GM12865 (cell line): ENCODE measurements at regions not wholly inside any gene's neighbourhood (a gene's known extent, or its start where the extent isn't known, plus 50 kb on each side); places are given as distances from the start of the nearest gene placed in this dataset.

ENCODE experiments used
- DNase-seq: peaks from one replicate; pipeline ENCODE4 v3.0.0; 2010; ENCODE audit warnings: low read depth
- H3K4me3 ChIP-seq: 2 replicates; pipeline ENCODE4 v1.5.1; 2011; ENCODE audit warnings: mild to moderate bottlenecking, low read depth, low read length, control low read depth
- TF ChIP-seq, protein P1 (sequence below): IDR thresholded peaks from 2 replicates; pipeline ENCODE4 v1.5.1; 2011; ENCODE audit warnings: low read length, control low read depth, low read depth, inconsistent platforms; ENCODE audit not compliant: insufficient read depth; ENCODE audit errors: missing control alignments

- DNase-seq, result peak; percentile 34
- H3K4me3 ChIP-seq, result no peak overlapping the region
- TF ChIP-seq, protein P1, sequence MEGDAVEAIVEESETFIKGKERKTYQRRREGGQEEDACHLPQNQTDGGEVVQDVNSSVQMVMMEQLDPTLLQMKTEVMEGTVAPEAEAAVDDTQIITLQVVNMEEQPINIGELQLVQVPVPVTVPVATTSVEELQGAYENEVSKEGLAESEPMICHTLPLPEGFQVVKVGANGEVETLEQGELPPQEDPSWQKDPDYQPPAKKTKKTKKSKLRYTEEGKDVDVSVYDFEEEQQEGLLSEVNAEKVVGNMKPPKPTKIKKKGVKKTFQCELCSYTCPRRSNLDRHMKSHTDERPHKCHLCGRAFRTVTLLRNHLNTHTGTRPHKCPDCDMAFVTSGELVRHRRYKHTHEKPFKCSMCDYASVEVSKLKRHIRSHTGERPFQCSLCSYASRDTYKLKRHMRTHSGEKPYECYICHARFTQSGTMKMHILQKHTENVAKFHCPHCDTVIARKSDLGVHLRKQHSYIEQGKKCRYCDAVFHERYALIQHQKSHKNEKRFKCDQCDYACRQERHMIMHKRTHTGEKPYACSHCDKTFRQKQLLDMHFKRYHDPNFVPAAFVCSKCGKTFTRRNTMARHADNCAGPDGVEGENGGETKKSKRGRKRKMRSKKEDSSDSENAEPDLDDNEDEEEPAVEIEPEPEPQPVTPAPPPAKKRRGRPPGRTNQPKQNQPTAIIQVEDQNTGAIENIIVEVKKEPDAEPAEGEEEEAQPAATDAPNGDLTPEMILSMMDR, result no peak
Observed at GRCh38 chr19:28213470-28214082, 999.4 kb downstream of the UQCRFS1 start.

- no peak overlapping the region for H3K4me3 ChIP-seq
- TF ChIP-seq, protein P1, result no peak
- DNase-seq, result no peak
Observed at GRCh38 chr19:28210886-28211285, 1002.1 kb downstream of the UQCRFS1 start.

DNA sequence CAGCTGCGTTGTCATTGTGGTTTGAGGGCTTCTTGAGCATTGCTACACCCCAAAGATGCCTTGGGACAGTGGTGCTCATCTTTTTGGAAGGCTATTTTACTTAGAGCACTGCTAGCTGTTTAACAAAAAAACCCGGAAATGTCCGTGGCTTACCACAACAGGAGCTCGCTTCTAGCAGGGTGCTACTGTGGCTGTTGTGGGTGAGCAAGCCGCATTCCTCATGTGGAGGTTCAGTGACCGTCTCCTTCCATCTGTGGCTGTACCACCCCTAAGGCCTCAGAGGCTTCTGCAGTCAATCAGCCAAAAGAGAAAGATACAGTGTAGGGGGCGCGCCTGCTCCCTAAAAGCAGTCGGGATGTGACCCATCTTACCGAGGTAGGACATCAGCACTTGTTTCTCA lies 1004.2 kb downstream of the UQCRFS1 start:
- H3K4me3 ChIP-seq, result no peak overlapping the region
- peak; percentile 73 for DNase-seq
- TF ChIP-seq, protein P1, result peak; percentile 5

- TF ChIP-seq, protein P1, result no peak
- H3K4me3 ChIP-seq, result no peak overlapping the region
- no peak for DNase-seq
Observed at GRCh38 chr19:28207244-28207643, 1005.7 kb downstream of the UQCRFS1 start.

DNA sequence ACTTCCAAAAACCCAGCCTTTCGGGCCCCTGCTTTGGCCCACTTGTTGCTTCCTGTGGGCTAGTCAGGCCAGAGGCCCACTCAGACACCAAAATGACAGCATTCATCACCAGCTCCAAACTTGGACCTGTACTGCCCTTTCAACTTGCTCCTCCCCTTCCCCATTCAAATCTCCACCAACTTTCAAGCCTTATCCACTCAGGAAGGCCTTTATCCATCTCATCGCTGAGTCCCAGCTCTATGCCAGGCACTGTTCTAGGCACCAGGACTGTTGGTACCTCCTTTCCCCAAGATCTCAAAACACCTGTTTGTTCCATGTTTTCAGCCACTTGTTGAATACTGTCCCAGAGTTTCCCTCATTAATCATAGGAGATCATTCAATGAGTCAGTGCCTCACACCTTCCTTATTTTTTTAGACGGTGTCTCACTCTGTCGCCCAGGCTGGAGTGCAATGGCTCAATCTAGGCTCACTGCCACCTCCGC lies 1011.4 kb downstream of the UQCRFS1 start:
- no peak for DNase-seq
- H3K4me3 ChIP-seq, result no peak overlapping the region
- TF ChIP-seq, protein P1, result no peak

DNA sequence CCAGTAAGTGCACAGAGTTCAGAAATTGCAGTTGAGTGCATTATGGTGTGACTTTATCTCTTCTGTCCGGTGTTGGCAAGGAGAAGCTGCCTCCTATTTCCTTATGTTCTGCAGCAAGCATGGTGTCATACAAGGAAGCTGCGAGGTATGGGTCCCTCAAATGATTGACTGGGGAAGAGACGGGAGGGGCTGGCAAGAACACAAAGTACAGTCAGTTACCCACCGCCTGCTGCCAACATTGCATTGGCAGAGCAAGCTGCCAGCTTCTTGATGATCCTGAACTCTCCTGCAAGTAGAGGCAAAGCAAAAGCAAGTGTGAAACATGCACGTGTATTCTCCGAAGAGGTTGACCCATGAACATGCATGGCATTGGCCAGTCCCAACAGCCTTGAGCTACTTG lies 1013.6 kb downstream of the UQCRFS1 start:
- no peak overlapping the region for H3K4me3 ChIP-seq
- DNase-seq, result no peak
- TF ChIP-seq, protein P1, result no peak

DNA sequence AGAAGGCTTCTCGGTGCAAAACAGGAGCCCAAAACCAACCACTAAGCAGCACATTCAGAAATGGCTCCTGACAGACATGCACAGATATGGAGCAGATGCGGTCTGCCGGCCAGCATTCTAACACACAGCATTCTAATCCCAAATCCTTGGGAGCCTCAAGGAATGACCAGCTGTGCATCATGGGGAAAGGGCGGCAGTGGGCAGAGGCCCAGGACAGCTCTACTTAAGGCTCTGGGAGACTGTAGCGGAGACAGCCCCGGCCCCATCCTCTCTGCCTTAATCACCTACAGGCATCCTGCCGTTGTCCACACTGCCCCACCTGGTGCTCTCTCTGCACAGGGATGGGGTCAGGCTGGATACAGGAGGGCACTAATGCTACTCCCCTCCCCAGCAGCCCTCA lies 1016.0 kb downstream of the UQCRFS1 start:
- no peak for DNase-seq
- H3K4me3 ChIP-seq, result no peak overlapping the region
- TF ChIP-seq, protein P1, result no peak
